ENCODE measurements at regions not wholly inside any gene's neighbourhood (a gene's known extent, or its start where the extent isn't known, plus 50 kb on each side); places are given as distances from the start of the nearest gene placed in this dataset.
"Not testable (repeated sequence)": the region's sequence is repeated elsewhere in the genome, so short reads cannot be mapped to it uniquely, and the experiment has no call there.

- DNase-seq = no peak
Observed at GRCh38 chr4:156538651-156539257, 432.8 kb downstream of the PDGFC start.

DNA sequence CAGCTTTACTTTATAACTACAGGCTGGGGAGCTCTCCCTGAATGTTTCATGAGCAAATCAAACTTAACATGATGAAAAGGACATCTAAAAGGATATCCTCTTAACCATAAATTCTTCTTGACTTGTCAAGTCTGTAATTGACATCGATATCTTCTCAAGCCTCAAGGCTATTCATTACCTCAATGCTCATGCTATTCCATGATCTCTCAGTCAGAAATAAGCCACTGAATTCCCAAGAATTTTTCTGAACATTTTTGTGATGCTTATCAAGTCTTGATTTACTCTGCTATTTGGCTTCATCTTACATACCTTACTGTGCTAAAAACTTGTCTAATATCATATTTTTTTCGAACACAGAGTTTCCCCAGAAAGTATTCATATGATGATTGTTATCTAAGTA, 433.4 kb downstream of the PDGFC start:
- DNase-seq = no peak

DNA sequence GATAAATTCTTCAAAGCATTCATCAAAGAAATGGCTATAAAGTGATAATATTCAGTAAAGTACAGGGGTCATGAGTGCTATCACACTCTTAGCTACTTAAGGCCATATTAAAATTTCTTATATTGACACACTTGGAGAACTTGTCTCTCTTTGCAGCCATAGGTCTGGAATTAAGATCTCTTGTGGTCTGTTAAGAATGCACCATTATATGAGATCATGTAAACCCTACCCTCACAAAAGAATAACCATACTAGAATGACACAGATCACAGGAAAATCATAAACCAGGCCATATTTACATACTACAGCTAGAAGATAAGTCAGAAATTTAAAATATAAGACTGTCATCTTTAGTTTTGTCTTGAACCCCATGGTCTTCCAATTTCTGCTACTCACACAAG, 434.3 kb downstream of the PDGFC start:
- no peak for DNase-seq

GRCh38 chr4:156536661-156537060, 434.9 kb downstream of the PDGFC start:
- no peak for DNase-seq

GRCh38 chr4:156534205-156534604, 437.4 kb downstream of the PDGFC start:
- no peak for DNase-seq

DNA sequence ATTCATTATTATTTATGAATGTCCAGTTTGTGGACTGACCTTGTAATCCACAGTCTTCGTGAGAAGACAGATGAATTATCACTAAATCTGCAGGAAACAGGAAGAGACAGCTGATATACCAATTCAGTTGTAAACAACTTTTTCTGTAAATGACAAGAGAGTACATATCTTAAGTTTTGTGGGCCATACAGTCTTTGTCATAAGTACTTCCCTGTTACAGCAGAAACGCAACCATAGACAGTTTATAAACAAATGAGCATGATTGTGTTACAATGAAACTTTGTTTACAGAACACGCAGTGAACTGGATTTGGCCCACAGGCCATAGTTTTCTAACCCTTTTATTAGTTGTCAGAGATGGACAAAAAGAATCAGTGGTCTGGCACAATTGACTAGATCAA, 443.4 kb downstream of the PDGFC start:
- DNase-seq = no peak

- no peak for DNase-seq
Observed at GRCh38 chr4:156527237-156527993, 444.2 kb downstream of the PDGFC start.

DNA sequence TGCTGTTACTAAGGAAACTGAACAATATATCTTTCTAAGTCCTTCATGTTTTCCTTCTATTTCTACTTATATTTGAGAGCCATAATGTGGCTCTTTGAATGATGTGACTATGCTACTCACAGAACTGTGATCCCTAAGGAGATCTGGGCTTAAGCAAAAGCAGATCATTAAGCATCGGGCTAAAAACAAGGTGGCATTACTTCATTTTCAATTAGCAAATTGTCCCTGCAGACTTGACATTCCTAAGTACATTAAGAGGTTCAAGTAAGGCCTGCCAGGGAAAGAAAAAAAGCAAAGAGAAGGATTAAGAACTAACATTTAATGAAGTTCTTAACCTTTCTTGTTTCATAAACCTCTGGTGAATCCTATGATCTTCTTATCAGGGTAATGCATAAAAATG, 447.6 kb downstream of the PDGFC start:
- no peak for DNase-seq

GRCh38 chr4:156523492-156523891, 448.1 kb downstream of the PDGFC start:
- no peak for DNase-seq

DNA sequence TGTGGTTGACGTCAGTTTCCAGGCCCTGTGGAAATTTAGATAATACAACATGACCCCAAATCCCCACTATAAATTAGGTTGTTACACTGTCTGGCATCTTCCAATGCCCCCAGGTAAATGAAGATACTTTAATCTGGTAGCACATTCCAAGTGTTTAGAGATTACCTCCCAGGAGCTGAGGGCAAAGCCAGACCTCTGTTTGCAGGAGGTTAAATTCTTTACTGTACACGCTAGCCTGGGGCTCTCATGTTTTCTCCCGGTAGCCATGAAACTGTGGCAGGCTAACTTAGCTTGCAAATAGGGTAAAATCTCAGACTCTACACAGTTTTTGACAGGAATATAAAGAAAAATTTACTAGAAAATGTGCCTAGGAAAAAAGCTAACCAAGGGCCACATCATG, 450.0 kb downstream of the PDGFC start:
- no peak for DNase-seq

DNA sequence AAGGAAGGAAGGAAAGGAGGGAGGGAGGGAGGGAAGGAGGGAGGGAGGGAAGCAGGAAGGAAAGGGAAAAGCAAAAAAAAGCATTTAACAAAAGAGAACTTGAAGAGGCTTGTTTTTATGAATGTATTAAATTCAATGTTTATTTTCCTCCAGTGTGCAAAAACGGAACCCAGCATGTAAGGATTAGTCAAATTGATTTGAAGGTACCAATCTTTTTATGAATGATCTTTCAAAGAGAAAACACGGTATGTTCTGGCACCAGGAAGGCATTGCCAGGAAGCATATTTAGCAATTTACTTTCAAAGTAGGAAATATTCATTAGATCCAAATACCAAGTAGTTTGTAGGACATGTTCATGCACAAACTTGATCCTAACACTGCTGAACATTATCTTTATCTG, 453.6 kb downstream of the PDGFC start:
- no peak for DNase-seq

GRCh38 chr4:156517546-156517945, 454.1 kb downstream of the PDGFC start:
- DNase-seq = no peak

- no peak for DNase-seq
Observed at GRCh38 chr4:156516698-156517097, 454.9 kb downstream of the PDGFC start.

GRCh38 chr4:156515295-156515694, 456.3 kb downstream of the PDGFC start:
- DNase-seq = peak in 1 of 2 experiments; percentile 4

DNA sequence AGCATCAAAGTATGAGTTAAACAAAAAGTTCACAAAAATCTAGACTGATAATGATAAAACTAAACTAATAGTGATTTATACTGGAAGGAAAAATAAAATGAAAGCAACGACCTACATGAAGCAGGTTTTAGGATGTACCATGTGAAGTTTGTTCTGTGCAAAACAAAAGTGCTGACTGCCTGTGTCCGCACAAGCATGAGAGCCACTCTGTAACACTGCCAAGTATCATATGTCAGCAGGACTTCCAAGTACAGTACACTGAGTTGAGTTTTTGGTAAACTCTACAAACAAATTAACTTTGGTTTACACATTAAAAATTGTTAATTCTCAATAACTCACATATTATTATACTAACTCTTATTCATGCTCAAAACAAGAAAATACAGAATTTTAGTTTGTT, 459.0 kb downstream of the PDGFC start:
- no peak for DNase-seq

GRCh38 chr4:156509921-156510320, 461.7 kb downstream of the PDGFC start:
- DNase-seq = not testable (repeated sequence)

DNA sequence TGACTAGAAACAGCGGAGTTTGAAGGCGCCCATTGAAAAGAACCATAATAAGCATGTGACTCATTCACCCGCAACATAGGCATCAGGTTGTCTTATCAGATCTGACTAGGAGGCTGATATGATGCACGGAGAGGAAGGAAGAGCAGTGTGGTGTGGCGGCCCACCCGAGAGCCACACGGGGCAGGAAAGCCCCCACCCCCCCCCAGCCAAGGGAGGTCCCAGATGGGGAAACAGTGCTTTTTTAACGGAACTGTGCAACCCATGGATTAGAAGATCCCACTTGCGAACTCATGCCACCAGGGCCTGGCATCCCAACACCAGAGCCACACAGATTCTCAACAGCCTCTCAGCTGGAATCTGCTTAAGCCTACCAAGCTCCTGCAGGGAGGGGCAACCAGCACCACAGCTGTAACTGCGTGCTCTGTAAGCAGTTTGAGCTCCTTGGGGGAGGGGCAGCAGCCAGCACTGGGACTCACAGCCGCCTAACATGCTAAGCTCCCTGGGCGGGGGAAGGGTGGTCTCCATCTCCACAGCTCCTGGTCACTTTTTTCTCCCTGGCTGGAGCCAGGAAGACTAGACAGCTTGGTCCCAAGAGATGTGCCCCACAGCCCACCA, 466.2 kb downstream of the PDGFC start:
- no peak for DNase-seq

DNA sequence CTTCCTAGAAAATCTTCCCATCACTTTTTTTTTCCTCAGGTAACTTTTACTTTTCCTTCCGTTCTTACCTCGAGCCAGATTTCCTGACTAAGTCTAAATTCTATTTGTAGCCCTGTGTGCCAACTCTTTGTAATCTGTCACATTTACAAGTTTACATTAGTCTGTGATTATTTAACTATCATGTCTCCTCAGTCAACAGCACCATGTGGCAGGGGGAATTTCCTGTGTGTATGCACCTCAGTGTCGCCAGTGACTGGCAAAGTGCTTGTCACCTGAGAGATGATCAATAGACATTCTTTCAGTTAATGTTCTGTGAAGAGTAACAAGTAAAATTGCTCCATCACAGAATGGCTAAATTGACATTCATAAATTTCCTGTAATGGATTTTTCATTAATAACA, 468.5 kb downstream of the PDGFC start:
- no peak for DNase-seq

DNA sequence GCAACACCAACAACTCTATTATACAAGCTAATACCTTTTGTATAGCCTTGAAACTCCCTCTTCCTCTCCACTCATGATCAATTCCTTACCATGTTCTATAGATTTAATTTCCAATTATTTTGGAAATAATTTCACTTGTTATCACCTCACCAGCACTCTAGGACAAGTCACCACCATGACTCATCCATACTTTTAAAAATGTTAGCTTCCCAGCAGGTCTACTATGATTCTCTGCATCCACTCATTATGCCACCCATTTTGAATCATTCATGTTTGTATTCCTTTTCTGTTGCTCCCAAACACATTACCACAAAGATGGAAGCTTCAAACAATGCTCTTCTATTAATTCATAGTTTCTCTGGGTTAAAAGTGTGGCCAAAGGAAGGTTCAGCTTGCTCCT, 469.6 kb downstream of the PDGFC start:
- no peak for DNase-seq

- no peak for DNase-seq
Observed at GRCh38 chr4:156499684-156500083, 471.9 kb downstream of the PDGFC start.

DNA sequence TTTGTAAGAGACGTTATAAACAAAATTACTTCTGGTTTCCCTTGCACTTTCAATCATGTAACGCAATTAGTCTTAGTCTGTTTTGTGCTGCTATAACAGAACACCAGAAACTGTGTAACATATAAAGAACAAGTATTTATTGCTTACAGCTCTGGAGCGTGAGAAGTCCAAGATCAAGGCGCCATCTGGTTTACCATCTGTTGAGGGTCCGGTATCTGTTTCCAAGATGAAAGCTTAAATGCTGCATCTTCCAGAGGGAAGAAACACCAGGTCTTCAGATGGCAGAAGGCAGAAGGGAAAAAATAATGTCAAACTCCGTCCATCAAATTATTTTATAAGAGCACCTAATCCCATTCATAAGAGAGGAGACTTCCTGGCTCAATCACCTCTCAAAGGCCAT, 474.1 kb downstream of the PDGFC start:
- DNase-seq = no peak

DNA sequence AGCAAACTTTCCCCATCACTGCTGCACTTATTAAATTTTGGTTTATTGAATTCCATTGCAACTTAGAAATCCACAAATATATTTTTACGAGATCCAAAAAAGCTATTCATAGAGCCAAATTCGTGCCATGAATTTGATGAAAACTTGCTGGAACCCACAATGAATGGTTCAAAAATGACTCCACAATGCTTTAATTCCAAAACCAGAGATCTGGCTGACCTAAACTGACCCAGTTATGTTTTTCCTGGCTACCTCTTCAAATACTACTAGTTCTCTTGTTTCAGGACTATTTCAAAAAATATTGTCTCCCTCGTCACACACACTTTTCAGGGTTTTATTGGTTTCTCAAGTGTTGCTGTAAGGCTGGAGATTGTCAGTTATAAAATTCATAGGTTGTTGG, 474.8 kb downstream of the PDGFC start:
- DNase-seq = no peak

DNA sequence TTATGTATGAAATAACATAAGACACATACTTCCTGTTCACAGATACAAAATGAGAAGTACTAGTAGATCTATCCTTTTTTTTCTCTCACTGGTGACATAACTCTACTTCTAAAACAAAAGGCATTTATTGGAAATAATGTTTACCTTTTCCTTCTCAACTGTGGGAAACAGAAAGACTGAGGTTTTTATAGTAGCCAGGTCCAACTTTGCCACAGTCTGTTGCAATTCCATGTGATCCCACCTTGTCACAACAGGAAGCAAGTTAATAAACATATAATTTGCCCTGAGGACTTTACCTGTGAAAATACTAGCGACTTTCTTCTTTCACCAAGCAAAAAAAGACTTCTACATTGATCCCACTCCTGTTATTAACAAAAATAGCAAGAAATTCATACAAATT, 475.8 kb downstream of the PDGFC start:
- no peak for DNase-seq

DNA sequence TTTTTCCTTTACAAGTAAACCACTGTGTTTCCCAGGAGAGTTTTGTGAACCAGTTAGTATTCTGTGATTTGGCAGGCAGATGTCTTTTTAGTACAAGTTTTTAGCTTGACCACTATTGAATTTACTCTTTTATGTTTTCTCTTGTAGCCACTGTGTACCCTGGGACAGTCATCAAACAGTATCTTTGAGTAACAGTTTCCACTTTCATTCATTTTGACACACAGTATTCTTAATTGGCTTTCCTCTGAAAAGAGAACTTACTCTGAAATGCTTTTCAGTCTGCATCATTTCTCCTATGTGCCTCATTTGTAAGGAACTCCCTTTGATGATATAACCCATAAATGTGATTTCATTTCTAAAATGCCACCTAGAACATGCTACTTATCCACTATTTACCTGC, 476.5 kb downstream of the PDGFC start:
- DNase-seq = no peak

DNA sequence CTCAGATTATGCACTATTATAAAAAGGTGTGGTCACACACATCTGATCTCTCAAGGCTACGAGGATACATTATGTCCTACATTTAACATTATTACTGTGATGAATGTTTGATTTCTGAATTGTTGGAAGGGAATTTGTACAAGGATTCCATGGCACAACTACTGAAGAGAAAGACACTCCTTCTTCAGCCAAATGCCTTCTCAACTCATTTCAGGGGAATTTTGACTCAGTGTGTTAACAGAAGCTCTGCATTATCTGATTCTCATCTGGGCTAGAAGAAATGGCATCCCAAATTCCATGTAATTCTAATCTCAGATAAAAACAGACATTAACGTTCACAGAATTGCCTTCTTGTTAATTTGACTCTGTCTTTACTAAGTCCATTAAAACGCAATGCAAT, 477.7 kb downstream of the PDGFC start:
- no peak for DNase-seq

Measured in AML-193 (cell line).